ENCODE measurements at regions not wholly inside any gene's neighbourhood (a gene's known extent, or its start where the extent isn't known, plus 50 kb on each side); places are given as distances from the start of the nearest gene placed in this dataset.
"Not testable (repeated sequence)": the region's sequence is repeated elsewhere in the genome, so short reads cannot be mapped to it uniquely, and the experiment has no call there.

DNA sequence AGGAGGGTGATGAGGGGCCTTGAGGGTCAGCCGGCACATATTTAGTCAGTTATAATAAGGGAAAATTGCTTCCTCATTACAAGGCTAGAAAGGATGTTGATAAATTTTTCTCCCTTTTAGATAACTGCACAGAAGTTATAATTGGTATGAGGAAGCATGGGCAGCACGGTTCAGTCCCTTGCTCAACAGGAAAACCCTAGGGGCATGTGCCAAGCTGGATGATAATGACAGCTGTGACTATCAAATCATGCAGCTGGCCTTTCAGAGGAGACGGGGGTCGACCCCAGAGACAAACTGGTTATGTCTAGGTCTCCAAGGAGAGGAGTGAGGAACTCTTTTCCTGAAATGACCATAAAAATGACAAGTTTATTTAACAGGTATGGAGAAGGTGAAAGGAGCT lies 448.1 kb upstream of the VRK2 start:
- DNase-seq (ENCODE audit: low read depth): no peak

DNA sequence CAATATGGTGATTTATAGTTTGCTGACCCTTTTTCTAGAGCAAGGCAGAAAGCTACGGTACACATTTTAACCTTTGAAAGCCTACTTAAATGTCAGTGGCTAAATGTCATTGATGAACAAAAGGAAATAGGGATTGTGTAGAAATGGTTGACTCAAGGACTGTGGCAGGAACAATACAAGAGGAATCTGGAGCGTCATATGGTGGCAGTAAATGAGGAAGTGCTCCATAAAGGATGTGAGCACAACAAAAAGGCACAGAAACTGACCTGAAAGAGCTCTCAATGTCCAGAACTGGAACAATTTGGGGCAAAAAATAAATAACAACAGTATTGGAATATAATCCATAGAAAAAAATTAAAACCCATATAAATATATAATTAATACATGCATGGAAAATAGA lies 443.9 kb upstream of the VRK2 start:
- no peak for DNase-seq (ENCODE audit: low read depth)

DNA sequence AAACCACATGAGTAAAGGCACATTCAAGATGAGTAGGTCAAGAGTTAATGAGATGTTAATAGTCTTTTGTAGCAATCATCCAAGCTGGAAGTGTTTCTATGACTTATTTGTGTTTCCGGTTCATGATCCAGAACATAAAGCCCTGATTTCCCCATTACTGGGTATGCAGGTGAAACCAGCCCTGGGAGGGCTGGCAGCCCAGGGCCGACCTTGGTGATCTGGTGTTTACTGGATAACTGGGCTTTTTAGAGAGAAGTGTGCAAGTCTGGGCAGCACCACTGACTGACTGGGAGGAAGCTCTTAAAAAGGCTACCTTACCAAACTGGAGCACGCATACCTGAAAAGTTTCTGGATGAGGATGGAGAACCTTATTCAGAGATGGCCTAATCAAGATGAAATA lies 431.6 kb upstream of the VRK2 start:
- no peak for DNase-seq (ENCODE audit: low read depth)

DNA sequence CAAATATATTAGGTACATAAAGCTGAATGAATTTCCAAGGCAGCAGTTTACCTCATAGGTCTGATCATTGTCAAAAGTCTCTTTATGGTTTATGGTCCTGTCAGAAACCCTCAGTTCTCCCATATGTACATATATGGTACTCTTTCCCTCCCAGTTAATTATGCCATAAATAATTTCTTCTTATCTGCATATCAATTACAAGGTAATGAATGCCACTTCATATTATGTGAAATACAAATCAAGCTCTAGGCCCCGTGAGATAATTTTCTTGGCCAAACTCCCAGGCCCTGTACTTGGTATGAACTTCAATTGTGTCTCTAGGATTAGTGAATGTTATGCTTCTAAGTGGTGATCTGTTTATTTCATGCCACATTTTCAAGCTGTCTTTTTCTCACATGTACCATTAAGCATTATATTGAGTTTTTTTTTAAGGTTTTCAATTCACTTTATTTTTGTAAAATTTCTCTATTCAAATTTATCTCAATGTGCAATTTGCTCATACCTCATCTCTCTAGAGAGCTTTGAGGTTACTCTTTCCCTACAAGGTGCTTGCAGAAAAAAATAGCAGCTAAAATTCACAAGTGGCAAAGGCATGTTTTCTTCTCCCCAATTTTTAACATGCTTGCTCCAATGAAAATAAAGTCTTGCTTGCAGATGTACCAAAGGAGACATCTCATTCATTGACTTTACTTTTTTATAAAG lies 430.6 kb upstream of the VRK2 start:
- DNase-seq (ENCODE audit: low read depth): no peak

DNA sequence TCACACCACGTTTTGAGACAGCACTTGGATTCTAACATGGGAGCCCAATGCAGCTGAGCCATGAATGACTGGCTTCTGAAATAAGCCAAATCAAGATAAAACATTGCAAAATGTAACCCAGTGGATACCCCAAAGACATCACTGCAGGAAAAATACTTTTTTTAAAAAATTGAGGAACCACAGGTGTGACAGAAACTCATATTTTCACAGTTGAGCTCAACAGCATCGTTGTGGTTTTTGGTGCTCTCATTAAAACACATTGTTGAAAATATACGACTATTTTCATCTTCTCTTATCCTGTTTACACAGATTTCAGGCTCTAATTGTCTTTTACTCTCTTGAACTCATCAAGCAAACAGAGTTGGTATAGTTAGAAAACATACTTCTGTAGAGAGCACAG lies 429.3 kb upstream of the VRK2 start:
- no peak for DNase-seq (ENCODE audit: low read depth)

DNA sequence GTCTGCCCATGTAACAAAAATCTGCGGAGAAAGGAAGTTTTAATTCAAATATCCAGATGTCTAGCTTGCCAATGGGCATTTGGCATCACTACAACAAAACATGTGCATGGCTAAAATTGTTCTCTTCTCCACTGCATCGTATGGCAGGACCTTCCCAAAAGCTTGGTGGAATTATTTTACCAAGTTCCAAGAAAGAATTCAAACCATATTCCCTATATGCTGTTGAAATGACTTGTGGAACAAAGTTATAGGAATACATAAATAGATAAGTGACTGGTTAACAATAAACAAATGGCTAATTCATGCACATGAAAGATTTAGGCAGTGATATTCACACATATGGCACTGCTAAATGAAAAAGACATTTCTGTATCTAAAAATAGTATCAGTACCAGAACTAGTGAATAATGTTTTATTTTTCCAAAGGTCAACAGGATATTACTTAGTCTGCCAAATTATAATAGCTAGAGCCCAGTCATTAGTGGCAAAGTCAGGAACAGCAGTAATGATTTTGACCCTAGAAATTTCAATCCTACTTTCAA lies 425.4 kb upstream of the VRK2 start:
- DNase-seq (ENCODE audit: low read depth): no peak

DNA sequence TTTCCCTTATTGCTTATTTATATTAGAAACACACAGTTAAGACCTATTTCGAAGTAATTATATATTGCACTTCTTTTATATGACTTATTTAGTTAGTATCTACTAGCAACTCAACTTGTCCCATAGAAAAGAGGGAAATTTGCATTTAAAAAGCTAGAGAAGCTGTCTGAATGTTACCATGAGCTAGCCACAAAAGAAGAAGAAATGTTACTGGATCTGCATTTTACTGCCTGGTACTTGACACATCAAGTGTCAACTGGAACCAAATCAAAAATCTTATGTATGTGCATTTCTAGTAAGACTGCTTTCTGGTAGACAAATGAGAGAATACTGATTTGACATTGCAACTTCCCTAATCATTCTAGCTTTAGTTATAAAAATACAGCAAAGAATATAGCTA lies 424.6 kb upstream of the VRK2 start:
- DNase-seq (ENCODE audit: low read depth): no peak

DNA sequence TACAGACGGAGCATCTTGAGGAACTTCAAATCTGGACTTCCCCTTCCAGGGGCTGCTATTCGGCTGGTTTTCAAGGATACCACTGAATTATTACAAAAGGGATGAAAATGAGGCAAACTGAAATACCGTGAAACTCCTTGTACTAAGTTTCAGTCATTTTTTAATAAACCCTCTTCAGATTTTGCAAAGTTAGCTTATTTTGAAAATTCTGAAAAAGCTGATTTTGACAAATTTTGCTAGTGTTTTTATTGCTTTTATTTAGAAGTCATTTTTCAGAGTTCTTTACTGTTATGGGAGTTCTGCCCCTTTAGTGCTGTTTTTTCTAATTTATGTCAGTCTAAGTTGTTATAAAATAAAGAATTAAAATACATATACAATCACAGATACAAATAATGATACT lies 390.4 kb upstream of the VRK2 start:
- DNase-seq (ENCODE audit: low read depth): no peak

DNA sequence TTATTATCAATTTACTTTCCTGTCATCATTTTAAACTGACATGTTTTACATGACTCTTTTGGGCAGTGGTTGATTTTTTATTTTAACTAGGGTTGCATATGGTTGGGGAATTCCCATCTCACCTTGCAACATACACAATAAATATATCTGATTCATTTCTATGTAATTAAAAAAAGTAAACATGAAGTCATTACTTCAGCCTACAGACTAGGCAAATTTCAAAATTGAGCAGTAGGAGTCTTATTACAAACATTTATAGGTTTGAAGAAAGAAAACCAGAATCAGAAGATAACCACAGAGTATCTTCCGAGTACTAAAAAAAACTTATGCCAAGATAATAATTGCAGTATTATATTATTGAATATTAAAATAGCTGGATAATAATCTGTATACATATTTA lies 377.0 kb upstream of the VRK2 start:
- DNase-seq (ENCODE audit: low read depth): no peak

DNA sequence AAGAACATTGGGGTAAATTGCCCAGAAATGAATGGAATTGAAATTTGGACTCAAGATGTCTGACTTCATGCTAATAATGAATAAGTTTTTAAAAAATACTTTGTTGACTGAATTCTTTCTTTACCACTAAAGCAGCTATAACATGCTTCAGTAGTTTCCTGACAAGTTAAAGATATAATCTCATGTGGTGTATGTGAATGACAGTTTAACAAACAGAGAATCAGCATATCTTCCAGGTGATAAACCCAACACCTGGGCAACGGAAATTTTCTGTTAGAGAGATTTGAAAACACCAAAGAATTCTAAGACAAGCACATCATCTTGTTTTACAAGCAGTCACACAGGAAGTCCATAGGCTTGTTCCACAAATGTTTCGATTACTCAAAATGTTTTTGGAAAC lies 372.6 kb upstream of the VRK2 start:
- no peak for DNase-seq (ENCODE audit: low read depth)

DNA sequence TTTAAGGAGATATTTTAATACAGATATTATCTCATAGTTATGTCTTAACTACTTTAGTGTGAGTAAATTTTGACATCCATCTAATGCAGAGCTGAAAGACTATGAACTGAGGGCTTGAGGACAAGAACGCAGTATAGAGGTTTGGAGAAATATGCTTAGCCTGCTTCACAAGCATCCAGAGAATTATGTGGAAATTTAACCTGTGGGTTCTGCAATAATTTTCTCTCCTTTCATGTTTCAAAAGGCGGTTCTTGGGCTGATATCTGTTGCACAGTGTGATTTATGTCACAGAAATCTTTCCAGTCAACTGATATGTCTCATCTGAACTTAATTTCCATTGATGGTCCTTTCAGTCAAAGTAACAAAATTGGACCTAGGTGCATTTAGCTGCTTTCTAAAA lies 371.9 kb upstream of the VRK2 start:
- no peak for DNase-seq (ENCODE audit: low read depth)

DNA sequence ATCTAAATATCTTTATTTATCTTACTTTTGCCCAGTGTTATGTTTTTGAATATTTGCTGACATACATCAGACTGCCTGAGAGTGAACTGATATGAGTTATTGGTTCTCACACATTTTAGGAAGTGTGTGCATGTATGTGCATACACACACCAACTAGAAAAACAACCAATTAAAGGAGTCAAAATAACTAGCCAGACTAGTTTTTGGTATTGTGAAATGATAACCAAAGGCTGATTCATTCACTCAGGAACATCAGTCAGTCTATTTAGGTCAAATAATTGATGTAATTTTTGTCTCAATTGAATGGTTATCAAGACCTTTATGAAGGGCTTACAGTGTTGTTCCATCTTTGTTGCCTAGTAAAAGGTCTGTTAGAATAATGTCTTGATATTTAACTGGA lies 369.3 kb upstream of the VRK2 start:
- DNase-seq (ENCODE audit: low read depth): no peak

DNA sequence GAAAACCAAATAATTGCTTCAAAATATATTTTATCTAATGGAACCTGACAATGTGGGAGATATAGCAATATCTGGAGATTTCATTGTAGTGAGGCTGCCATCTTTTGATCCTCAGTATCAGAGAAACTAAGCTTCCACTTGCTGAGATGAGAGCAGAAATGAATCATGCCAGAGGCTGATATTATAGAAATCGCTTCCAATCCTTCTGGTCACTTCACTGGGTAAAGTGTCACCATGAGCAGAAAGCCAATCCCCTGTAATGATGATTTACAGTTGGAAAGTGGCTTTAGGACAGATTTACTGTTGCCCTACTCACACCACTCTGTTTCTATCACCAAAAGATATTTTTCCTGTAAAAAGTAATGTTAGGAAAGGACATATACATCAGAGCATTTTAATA lies 365.0 kb upstream of the VRK2 start:
- no peak for DNase-seq (ENCODE audit: low read depth)

DNA sequence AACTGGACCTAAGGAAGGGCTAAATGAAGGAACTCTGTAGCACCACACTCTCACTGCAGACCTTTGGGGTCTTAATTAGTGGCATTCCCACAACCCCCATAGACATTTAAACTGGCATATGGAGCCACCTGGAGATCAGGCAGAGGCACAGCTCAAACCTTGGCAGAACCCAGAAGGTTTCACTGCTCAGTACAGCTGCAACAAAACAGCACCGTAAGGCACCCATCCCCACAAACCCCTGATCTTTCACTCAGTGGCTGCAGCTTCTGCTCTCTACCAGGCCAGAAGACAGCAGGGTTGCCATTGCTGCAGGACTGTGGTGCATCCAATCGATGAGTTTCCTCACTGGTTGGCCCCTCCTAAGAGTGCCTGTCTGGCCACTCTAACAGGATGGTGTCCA lies 361.6 kb upstream of the VRK2 start:
- no peak for DNase-seq (ENCODE audit: low read depth)

DNA sequence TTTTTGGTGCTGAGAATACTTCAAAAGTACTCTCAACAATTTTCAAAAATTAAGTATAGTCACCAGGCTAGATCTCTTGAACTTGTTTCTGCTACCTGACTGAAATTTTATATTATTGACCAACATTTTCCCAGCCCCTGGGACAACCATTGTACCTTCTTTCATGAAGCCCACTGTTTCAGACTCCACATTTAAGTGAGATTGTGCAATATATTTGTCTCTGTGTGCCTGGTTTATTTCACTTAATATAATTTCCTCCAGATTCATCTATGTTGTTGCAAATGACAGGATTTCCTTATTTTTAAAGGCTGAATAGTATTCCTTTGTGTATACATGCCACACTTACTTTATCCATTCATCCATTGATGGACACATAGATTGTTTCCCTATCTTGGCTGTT lies 354.2 kb upstream of the VRK2 start:
- DNase-seq (ENCODE audit: low read depth): no peak

DNA sequence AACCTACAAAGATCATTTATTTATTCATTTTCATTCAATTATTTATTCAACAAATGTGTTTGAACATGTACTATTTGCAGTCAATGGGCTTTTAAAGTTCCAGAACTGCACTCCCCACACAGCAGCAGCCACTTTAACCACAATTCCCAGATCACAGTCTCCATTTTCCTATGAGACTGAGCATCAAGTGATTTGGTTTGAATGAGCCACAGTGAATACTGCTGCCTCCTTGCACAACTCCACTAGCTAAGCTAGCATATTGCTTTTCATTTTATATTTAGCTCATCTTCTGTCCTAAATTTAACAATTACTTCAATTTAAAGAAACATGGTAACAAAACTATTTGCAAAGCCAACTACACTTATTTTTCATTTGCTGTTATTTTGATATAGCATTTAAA lies 353.4 kb upstream of the VRK2 start:
- no peak for DNase-seq (ENCODE audit: low read depth)

DNA sequence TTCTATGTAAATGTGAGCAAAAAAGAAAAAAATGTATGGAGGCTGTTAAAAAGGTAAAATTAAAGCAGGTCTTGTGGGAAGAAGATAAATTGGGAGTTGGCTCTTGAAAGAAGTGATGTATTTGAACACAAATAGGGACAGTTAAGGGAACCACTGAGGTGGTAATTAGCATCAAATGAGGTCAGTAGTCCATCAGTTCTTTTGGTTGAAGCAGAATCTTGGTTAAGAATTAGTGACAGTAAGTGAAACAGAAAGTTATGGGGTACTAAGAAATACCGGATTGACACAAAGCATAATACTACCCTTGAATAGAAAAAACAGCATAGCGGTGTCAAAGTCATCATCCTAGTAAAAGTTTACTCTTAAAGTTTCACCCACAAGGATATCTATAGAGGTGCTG lies 352.6 kb upstream of the VRK2 start:
- DNase-seq (ENCODE audit: low read depth): no peak

DNA sequence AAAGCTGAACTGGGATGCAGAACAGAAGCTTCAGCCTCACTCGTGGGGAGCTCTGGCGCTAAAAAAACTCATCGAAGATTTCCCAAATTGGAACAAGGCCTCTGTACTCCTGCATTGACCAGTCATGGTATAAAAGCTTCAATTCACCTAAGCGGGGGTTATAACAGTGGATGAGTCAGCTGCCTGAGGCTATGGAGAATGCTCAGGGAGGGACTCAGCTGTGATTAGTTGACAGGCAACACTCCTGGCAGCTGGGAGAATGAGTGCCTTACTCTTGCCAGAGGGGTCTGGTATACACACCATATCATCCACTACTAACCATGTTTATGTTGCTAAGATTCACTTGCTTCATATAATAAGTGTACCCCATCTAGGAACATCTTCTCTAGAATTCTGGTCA lies 350.6 kb upstream of the VRK2 start:
- DNase-seq (ENCODE audit: low read depth): no peak

DNA sequence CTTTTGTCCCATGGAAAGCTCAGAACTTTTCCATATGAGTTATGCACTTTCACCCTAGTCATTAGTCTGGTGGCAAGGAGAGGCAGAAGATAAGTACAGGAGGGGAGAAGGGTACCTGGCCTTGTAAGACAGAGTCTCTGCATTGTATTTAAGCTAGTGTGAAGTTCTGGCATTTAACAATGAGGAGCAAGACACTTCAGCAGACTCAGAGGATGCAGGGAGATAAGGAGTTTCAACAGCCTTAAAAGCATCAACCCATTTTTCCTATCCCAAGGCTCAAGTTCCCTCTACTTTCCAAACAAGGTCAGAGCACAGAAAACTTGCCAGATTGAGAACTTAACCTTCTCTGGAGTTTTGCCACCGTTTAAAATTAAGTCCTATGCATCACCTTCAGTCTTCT lies 348.2 kb upstream of the VRK2 start:
- no peak for DNase-seq (ENCODE audit: low read depth)

DNA sequence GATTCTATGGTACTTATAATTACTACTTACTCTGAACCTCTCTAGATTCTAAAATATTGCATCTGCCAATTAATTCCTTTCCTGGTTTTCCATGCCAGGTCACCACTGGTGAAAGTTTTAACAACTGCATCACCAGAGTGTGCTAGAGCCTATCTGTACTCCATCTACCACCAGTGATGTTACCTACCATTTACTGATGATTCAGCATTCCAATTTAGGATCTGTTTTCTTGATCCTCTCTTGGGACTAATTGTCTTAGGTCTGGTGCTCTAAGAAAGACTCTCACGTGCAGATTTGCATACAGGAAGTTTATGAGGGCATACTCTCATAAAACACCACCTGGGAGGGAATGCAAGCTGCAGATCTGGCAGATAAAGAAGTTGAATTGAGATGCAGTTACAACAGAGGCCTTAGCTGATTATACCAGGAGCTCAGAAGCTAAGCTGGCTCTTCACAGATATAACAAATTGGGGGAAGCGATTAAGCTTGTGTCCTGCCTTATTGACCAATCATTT lies 347.6 kb upstream of the VRK2 start:
- no peak for DNase-seq (ENCODE audit: low read depth)

DNA sequence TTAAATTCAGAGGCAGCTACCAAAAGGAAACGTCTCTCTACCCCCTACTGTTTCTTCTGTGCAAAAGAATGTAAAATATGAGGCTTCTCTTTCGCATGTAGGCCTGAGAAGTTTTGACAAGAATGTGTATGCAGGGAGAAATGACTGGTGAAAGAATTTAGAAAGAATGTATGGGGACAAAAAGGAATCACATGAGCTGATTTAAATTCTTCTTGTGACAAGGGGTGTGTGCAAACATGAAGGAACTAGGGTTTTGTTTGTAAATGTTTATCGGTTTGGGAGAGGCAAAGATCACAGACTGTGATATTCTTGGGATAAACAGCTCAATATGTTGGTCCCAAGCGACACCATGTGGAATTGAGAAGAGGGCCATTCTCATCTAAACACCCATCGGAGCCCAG lies 345.2 kb upstream of the VRK2 start:
- DNase-seq (ENCODE audit: low read depth): no peak

DNA sequence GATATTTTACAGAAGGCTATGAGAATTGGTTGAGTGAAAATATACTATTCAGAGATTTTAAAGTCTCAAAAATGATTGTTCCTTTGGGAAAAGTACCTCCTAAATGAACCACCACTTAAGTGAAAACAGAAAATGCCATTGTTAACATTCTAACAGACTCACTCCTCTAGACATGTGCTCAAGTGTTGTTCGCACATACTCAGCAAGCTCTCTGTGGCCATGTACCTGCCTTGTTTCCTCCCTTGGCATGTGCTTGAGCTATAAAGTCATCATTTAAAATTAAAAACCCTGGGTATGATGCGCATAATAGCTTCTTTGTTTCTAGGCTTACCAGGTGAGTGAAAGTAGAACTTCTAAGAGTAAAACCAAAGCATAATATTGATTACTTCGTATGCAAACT lies 343.2 kb upstream of the VRK2 start:
- DNase-seq (ENCODE audit: low read depth): no peak

DNA sequence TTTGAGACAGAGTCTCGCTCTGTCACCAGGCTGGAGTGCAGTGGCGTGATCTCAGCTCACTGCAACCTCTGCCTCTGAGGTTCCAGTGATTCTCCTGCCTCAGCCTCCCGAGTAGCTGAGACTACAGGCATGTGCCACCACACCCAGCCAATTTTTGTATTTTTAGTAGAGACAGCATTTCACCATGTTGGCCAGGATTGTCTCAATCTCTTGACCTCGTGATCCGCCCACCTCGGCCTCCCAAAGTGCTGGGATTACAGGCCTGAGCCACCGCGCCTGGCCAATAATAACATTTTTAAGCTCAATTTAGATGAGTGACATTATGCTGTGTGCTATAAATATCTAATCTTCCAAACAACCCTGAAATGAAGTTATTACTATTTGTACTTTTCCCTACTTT lies 338.8 kb upstream of the VRK2 start:
- not testable (repeated sequence) for DNase-seq (ENCODE audit: low read depth)

DNA sequence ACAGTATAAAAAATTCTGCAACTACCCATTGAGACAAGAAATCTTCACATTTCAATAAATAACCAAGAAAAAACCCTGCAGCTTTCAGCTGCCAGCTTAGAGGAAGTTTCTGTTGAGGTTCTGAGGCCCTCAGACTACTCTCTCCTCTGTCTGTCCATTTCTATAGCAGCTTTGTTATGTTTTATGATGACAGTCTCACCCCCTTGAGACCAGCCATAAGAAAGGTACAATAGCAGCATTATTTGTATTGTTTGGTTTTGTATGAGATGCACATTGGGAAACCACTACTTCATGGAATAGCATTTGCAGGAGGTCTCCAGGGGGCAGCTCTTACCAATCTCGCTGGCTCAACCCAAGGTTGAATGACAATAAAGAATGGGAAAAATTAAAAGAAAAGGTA lies 334.6 kb upstream of the VRK2 start:
- DNase-seq (ENCODE audit: low read depth): no peak

Data from stimulated activated CD8-positive, alpha-beta memory T cell treated with anti-CD3 and anti-CD28 coated beads, Interleukin-15, amount 100 ng/mL, for 1 hour (primary cell).